ENCODE measurements at regions not wholly inside any gene's neighbourhood (a gene's known extent, or its start where the extent isn't known, plus 50 kb on each side); places are given as distances from the start of the nearest gene placed in this dataset.

DNA sequence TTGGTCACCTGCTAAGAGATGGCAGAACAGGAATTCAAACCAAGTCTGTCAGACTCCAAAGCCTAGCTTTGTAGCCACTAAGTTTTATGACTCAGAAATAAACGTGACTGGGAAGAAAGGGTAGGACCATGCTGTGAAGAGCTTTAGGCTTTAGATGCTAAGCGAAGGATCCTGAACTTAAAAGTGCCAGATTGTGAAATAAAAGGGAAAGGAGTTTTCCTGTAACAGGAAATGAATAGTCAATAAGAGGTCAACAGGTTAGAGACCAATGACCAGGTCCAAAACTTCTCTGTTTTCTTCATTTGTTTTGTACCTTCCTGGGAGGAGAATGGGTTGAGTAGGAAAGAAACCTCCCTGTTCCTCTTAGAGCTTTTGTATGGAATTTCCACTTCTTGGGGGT is 98.8 kb upstream of the EOLA2 start:
- ATAC-seq (no peak), DNase-seq (no peak)
- H3K4me3 ChIP-seq, result no peak overlapping the region
- 47 to 52% (median 51%) methylated on average over 2 of the region's 2 CpGs for WGBS, 3 donors
- H3K36me3 ChIP-seq (ENCODE audit: insufficient read depth in 1 of 2, low read depth in 1 of 2), result no peaks in the 10 kb centered on the region
- TF ChIP-seq, protein P1, sequence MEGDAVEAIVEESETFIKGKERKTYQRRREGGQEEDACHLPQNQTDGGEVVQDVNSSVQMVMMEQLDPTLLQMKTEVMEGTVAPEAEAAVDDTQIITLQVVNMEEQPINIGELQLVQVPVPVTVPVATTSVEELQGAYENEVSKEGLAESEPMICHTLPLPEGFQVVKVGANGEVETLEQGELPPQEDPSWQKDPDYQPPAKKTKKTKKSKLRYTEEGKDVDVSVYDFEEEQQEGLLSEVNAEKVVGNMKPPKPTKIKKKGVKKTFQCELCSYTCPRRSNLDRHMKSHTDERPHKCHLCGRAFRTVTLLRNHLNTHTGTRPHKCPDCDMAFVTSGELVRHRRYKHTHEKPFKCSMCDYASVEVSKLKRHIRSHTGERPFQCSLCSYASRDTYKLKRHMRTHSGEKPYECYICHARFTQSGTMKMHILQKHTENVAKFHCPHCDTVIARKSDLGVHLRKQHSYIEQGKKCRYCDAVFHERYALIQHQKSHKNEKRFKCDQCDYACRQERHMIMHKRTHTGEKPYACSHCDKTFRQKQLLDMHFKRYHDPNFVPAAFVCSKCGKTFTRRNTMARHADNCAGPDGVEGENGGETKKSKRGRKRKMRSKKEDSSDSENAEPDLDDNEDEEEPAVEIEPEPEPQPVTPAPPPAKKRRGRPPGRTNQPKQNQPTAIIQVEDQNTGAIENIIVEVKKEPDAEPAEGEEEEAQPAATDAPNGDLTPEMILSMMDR (IDR thresholded peaks at IDR 0.05), result no peak
- H3K9me3 ChIP-seq, result no peaks in the 10 kb centered on the region
- intact Hi-C loops (cut with DNase I), result no loop called here
- no peak overlapping the region for H3K27ac ChIP-seq
- H3K4me1 ChIP-seq, result no peaks in the 10 kb centered on the region
- H3K27me3 ChIP-seq (ENCODE audit: insufficient read depth in 3 of 3, low read length in 2 of 3), result no peaks in the 10 kb centered on the region

GRCh38 chrX:150038315-150038714 is 100.0 kb upstream of the EOLA2 start:
- WGBS, 3 donors, result 65 to 75% (median 68%) methylated on average over 3 of the region's 3 CpGs
- intact Hi-C loops (cut with DNase I), result no loop called here
- H3K9me3 ChIP-seq, result peaks cover 8% of the 10 kb centered on the region
- no peak for ATAC-seq
- H3K4me3 ChIP-seq, result no peak overlapping the region
- H3K4me1 ChIP-seq, result no peaks in the 10 kb centered on the region
- no peak overlapping the region for H3K27ac ChIP-seq
- TF ChIP-seq, protein P1 (IDR thresholded peaks at IDR 0.05), result no peak
- no peaks in the 10 kb centered on the region for H3K36me3 ChIP-seq (ENCODE audit: insufficient read depth in 1 of 2, low read depth in 1 of 2)
- no peak for DNase-seq
- H3K27me3 ChIP-seq (ENCODE audit: insufficient read depth in 3 of 3, low read length in 2 of 3), result no peaks in the 10 kb centered on the region

- H3K27me3 ChIP-seq (ENCODE audit: insufficient read depth in 3 of 3, low read length in 2 of 3), result no peaks in the 10 kb centered on the region
- H3K4me3 ChIP-seq, result no peak overlapping the region
- 69 to 84% (median 72%) methylated on average over 1 of the region's 1 CpG for whole genome bisulfite sequencing, 3 donors
- no peak overlapping the region for H3K27ac ChIP-seq
- intact Hi-C loops (cut with DNase I), result no loop called here
- H3K4me1 ChIP-seq, result no peaks in the 10 kb centered on the region
- TF ChIP-seq, protein P1 (IDR thresholded peaks at IDR 0.05), result no peak
- H3K36me3 ChIP-seq (ENCODE audit: insufficient read depth in 1 of 2, low read depth in 1 of 2), result no peaks in the 10 kb centered on the region
- H3K9me3 ChIP-seq, result peaks cover 10% of the 10 kb centered on the region
- ATAC-seq, result no peak
- no peak for DNase-seq
These were observed 100.8 kb upstream of the EOLA2 start for GRCh38 chrX:150038986-150039599.

DNA sequence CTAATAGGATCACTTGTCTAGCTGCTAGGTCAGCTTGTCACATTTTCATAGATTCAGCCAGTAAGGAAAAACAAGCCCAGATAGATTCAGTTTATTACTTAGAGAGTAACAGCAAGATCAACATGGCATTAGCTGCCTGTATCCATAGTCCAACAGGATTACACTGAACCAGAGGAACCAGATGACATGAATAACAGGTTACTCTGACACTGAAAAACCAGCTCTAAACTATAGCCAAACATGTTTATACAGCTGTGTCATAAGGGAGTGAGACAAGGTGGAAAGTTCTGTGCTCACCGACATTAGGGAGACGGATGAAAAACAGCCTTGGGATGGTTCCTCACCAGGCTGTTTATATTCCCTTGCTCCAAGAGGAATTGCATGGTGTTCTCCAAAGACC is 102.9 kb upstream of the EOLA2 start:
- H3K36me3 ChIP-seq (ENCODE audit: insufficient read depth in 1 of 2, low read depth in 1 of 2), result no peaks in the 10 kb centered on the region
- no peak for ATAC-seq
- TF ChIP-seq, protein P1 (IDR thresholded peaks at IDR 0.05), result no peak
- 66 to 80% (median 73%) methylated on average over 2 of the region's 2 CpGs for WGBS, 3 donors
- H3K27me3 ChIP-seq (ENCODE audit: insufficient read depth in 3 of 3, low read length in 2 of 3), result no peaks in the 10 kb centered on the region
- no peak overlapping the region for H3K27ac ChIP-seq
- intact Hi-C loops (cut with DNase I), result loop anchor here in 1 of 2 donors (10.0 kb wide), 1 partner anchor 536 kb away; the partner anchor contains the start of gene IDS
- peaks cover 10% of the 10 kb centered on the region for H3K9me3 ChIP-seq
- no peaks in the 10 kb centered on the region for H3K4me1 ChIP-seq
- H3K4me3 ChIP-seq, result no peak overlapping the region
- no peak for DNase-seq

GRCh38 chrX:150044556-150044955 is 106.3 kb upstream of the EOLA2 start:
- ATAC-seq (no peak), DNase-seq (no peak)
- Histone ChIP-seq H3K27ac (no peak overlapping the region), H3K4me3 (no peak overlapping the region), H3K4me1 (no peaks in the 10 kb centered on the region), H3K9me3 (peaks cover 10% of the 10 kb centered on the region), H3K36me3 (ENCODE audit: insufficient read depth in 1 of 2, low read depth in 1 of 2) (no peaks in the 10 kb centered on the region), H3K27me3 (ENCODE audit: insufficient read depth in 3 of 3, low read length in 2 of 3) (no peaks in the 10 kb centered on the region)
- WGBS, 3 donors, result 37 to 100% (median 45%) methylated on average over 1 to 2 of the region's 2 CpGs
- TF ChIP-seq, protein P1 (IDR thresholded peaks at IDR 0.05), result no peak
- intact Hi-C loops (cut with DNase I), result loop anchor here in 1 of 2 donors (10.0 kb wide), 1 partner anchor 540 kb away; the partner anchor contains the start of gene IDS
